ENCODE measurements at regions not wholly inside any gene's neighbourhood (a gene's known extent, or its start where the extent isn't known, plus 50 kb on each side); places are given as distances from the start of the nearest gene placed in this dataset.
"Not testable (repeated sequence)": the region's sequence is repeated elsewhere in the genome, so short reads cannot be mapped to it uniquely, and the experiment has no call there.

GRCh38 chr12:105888696-105889095 lies 250.1 kb downstream of the NUAK1 start:
- no peak for DNase-seq (ENCODE audit: extremely low read depth, insufficient read length)
- H3K27me3 ChIP-seq (replicated peaks; ENCODE audit: control insufficient read depth, insufficient read depth, low read length), result no peaks in the 10 kb centered on the region; the same call in 1 of the 2 replicates
- TF ChIP-seq CTCF (IDR thresholded peaks at IDR 0.05; ENCODE audit: insufficient read depth, low read length, poor library complexity, severe bottlenecking), result no peak
- no peak overlapping the region for H3K4me3 ChIP-seq (replicated peaks; ENCODE audit: low read depth, low read length)
- no peaks in the 10 kb centered on the region for H3K36me3 ChIP-seq (ENCODE audit: control insufficient read depth, insufficient read depth, low read length)

DNA sequence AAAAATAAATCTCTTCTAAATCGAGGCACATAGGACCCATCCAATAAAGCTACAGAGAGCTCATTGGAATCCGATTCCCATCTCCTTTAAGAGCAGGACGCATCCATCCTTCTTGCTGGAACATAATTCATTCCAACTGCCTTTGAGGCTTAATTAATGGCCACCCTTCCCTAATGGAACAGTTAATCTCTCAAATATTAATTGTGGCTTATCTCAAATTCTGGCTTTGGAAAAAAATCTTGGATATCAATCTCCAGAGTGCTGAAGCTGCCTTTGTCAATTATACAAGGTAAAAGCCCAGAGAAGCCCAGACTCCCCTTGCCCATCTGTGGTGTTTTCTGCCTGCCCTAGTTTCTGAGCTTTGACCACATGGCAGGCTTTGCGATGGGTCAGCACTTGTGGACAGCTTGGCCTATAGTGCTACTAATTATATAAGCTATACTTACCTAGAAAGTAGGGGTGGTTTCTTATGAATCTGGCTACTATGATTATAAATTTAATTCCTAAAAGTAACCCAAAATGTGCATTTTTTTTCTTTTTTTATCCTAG lies 246.3 kb downstream of the NUAK1 start:
- Histone ChIP-seq H3K27me3 (replicated peaks; ENCODE audit: control insufficient read depth, insufficient read depth, low read length) (no peaks in the 10 kb centered on the region; the same call in 1 of the 2 replicates), H3K36me3 (ENCODE audit: control insufficient read depth, insufficient read depth, low read length) (no peaks in the 10 kb centered on the region), H3K4me3 (replicated peaks; ENCODE audit: low read depth, low read length) (no peak overlapping the region)
- no peak for DNase-seq (ENCODE audit: extremely low read depth, insufficient read length)
- TF ChIP-seq CTCF (IDR thresholded peaks at IDR 0.05; ENCODE audit: insufficient read depth, low read length, poor library complexity, severe bottlenecking), result no peak

DNA sequence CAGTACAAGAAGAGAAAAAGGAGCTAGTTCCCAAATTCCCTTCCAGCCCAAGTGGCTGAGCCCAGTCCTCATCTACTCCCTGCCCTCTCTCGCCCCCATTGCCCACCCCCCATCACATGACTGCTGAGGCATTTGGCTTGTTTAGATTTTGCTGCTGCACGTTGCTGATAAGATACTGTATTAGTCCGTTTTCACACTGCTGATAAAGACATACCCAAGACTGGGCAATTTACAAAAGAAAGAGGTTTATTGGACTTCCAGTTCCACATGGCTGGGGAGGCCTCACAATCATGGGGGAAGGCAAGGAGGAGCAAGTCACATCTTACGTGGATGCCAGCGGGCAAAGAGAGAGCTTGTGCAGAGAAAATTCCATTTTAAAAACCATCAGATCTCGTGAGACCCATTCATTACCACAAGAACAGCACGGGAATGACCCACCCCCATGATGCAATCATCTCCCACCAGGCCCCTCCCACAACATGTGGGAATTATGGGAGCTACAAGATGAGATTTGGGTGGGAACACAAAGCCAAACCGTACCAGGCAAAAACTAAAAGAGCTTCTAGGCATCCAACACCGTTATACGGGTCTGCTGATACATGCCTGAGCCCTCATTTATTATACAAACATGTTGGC lies 243.4 kb downstream of the NUAK1 start:
- not testable (repeated sequence) for DNase-seq (ENCODE audit: extremely low read depth, insufficient read length); H3K4me3 ChIP-seq (replicated peaks; ENCODE audit: low read depth, low read length); H3K36me3 ChIP-seq (ENCODE audit: control insufficient read depth, insufficient read depth, low read length); H3K27me3 ChIP-seq (replicated peaks; ENCODE audit: control insufficient read depth, insufficient read depth, low read length)

DNA sequence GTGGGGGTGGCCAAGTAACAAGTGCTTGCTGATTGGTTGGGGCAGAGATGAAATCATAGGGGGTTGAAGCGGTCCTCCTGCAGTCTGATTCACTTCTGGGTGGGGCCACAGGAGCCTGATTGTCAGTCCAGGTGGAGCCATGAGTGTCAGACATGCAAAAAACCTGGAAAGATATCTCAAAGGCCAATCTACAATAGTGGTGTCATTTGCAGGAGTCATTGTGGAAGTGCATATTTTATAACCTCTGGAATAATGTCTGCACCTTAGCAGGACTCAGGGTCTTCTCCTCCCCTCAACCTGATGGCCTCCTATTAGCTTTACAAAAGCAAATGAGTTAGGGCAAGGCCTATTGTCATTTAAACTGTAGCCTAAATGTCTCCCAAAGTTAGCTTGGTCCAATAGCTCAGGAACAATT lies 241.4 kb downstream of the NUAK1 start:
- DNase-seq (ENCODE audit: extremely low read depth, insufficient read length), result no peak
- no peak overlapping the region for H3K4me3 ChIP-seq (replicated peaks; ENCODE audit: low read depth, low read length)

DNA sequence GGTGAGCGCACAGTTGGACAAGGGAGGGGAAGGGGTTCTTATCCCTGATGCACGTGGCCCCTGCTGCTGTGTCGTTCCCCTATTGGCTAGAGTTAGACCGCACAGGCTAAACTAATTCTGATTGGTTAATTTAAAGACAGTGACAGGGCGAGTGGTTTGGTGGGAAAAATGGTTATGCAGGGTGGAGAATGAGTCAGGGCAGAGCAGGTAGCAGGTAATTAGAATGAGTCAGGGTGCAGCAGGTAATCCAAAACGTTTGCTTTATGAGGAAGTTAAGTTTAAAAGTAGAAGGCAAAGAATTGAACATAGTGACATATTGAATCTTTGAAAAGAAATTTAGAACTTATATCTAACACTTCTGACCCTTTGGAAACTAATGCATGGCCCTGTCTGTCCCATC lies 240.5 kb downstream of the NUAK1 start:
- not testable (repeated sequence) for DNase-seq (ENCODE audit: extremely low read depth, insufficient read length); H3K4me3 ChIP-seq (replicated peaks; ENCODE audit: low read depth, low read length); H3K36me3 ChIP-seq (ENCODE audit: control insufficient read depth, insufficient read depth, low read length); H3K27me3 ChIP-seq (replicated peaks; ENCODE audit: control insufficient read depth, insufficient read depth, low read length)

More for the DNA sequence above, 241.4 kb downstream of the NUAK1 start:
- Histone ChIP-seq H3K27me3 (replicated peaks; ENCODE audit: control insufficient read depth, insufficient read depth, low read length) (no peaks in the 10 kb centered on the region), H3K36me3 (ENCODE audit: control insufficient read depth, insufficient read depth, low read length) (no peaks in the 10 kb centered on the region)
- no peak for TF ChIP-seq CTCF (IDR thresholded peaks at IDR 0.05; ENCODE audit: insufficient read depth, low read length, poor library complexity, severe bottlenecking)

DNA sequence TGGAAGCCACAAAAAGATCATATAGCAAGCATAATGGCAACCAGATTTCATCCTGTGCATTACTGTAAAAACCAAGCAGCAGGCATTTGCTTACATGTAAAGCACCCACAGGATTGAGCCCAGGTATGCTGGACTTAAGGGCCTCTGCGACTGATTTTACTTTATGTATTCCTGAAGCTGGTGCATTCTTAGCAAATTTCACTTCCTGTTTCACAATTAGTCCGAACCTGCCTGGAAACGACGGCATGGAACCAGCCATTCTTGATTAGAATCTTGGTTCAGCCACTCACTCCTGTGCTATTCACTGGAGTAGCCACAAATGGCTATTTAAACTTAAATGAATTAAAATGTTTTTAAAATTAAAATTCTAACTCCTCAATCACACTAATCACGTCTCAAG lies 239.2 kb downstream of the NUAK1 start:
- TF ChIP-seq CTCF (IDR thresholded peaks at IDR 0.05; ENCODE audit: insufficient read depth, low read length, poor library complexity, severe bottlenecking), result no peak
- no peaks in the 10 kb centered on the region for H3K36me3 ChIP-seq (ENCODE audit: control insufficient read depth, insufficient read depth, low read length)
- no peaks in the 10 kb centered on the region; the same call in 1 of the 2 replicates for H3K27me3 ChIP-seq (replicated peaks; ENCODE audit: control insufficient read depth, insufficient read depth, low read length)
- no peak for DNase-seq (ENCODE audit: extremely low read depth, insufficient read length)
- H3K4me3 ChIP-seq (replicated peaks; ENCODE audit: low read depth, low read length), result no peak overlapping the region
